Tongue (tissue), 1 donor: ENCODE measurements at regions not wholly inside any gene's neighbourhood (a gene's known extent, or its start where the extent isn't known, plus 50 kb on each side); places are given as distances from the start of the nearest gene placed in this dataset.
"Not testable (repeated sequence)": the region's sequence is repeated elsewhere in the genome, so short reads cannot be mapped to it uniquely, and the experiment has no call there.

Experiments
- DNase-seq: peaks from one replicate; pipeline ENCODE4 v3.0.0-alpha.2; 2015

DNA sequence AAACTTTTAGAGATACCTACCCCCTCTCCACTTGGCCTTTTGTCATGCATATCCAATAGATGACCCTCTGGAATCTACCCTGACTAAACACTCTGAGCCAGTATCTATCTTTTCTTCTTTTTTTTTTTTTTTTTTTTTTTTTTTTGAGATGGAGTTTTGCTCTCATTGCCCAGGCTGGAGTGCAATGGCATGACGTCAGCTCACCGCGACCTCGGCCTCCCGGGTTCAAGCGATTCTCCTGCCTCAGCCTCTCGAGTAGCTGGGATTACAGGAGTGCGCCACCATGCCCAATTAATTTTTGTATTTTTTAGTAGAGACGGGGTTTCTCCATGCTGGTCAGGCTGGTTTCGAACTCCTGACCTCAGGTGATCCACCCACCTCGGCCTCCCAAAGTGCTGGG, 50.8 kb upstream of the GRIN2B start:
- DNase-seq = not testable (repeated sequence)

- DNase-seq = no peak
Measured at GRCh38 chr12:14043776-14044175, 62.4 kb upstream of the GRIN2B start.

DNA sequence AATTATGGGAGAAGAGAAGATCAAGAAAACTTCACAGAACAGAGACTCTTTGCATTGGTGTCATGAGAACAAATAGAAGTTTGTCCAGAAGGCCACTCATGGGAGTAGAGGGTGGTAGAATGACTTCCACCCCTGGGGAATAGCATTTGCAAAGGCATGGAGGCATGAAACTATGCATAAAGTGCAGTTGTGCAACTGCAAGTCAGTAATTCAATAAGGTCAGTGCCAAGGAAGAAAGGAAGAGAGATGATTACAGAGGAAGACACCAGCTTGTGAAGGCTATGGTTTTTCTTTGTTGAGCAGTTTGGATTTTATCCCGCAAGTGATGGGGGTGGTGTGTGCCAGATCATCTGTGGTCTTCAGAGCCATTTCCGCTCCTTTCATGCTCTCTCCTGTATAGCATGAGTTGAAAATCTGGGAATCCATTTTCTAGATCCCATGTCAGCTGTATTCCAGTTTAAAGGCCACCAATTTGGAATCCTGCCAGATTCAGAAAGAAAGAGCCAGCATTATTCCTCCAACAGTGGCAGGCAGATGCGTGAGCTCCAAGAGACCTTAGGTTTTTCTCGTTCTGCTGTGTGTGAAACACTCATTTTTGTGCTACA, 67.6 kb upstream of the GRIN2B start:
- DNase-seq = peak; percentile 19

DNA sequence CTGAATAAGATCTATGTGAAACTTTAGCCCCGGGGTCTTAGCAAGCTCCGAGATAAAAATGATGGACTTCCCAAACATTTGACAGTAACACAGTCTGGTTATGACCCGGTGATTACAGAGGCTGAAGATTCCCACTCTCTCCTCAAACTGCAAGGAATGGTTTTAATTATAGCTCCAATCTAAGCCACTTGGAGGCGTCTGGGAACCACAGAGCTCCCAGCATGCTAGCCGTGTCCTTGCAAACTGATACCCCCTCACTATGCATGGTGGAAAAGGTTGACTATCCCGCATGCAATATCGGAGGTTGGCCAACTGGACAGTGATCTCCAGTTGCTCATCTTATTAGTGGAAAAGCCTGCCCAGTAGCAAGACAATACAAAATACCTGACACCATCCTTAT, 76.5 kb upstream of the GRIN2B start:
- DNase-seq = no peak

DNA sequence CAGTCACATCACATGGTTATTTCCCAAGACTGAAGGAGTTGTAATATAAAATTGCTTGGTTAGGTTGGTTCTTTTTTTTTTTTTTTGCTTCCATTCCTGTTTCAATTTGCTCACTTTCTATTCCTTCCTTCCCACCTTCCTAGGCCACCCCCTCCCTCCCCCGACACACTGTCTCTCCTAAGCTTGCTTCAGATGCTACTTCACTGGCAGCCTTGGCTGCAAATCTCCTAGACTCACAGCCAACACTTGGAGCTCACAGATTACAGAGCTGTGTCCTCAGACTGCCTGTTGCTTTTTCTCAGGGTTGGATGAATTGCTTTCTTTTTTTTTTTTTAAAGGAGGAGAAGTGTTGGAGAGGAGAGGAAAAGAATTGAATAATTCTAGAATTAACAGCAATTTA, 77.3 kb upstream of the GRIN2B start:
- DNase-seq = no peak

DNA sequence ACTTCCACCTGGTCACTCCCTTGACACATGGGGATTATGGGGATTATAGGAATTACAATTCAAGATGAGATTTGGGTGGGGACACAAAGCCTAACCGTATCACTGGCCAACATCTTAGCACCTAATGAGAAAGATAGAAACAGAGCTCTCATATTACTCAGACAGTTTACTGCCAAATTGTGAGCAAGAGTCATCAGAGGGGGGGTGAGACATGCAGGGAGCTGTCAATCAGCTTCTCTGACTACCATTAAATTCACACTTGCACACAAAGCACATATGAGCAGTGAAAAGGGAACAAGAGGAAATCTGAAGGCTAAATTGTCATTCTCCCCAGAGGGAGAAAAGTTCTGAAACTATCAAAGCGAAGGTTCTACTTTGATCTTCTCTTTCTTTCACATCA, 78.1 kb upstream of the GRIN2B start:
- DNase-seq = no peak

GRCh38 chr12:14065616-14066015, 84.2 kb upstream of the GRIN2B start:
- no peak for DNase-seq

DNA sequence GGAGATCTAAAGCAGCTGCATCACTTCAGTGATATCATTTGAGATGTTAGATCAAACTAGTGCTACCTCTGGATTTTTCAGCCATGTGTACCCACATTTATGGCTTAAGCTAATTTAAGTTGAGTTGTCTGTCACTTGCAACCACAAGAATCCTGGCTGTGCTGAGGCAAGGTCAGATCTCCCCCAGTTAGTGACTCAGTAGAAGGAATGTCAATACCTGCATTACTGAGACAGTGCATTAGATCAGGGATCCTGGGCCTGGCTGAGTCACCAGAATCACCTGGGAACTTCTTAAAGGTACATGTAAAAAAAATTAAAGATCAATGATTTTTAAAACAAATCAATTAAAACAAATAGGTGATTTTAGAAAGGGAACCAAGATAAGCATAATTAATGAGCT, 84.6 kb upstream of the GRIN2B start:
- no peak for DNase-seq

DNA sequence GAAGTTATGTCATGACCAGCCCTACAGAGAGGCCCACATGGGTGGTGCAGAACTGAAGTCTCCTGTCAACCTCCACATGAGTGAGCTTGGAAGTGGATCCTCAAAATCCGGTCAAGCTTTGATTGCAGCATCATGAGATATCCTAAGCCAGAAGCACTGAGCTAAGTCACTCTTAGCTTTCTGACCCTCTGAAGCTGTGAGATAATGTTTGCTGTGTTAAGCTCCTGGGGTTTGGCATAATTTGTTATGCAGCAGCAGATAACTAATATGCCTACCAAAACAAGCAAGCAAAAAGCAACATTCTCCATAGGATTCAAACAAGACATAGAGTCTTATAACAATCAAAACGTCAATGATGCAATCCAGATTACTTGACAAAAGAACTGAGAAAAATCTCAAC, 87.6 kb upstream of the GRIN2B start:
- no peak for DNase-seq

GRCh38 chr12:14071833-14072232, 90.4 kb upstream of the GRIN2B start:
- no peak for DNase-seq

GRCh38 chr12:14072987-14073386, 91.6 kb upstream of the GRIN2B start:
- no peak for DNase-seq

DNA sequence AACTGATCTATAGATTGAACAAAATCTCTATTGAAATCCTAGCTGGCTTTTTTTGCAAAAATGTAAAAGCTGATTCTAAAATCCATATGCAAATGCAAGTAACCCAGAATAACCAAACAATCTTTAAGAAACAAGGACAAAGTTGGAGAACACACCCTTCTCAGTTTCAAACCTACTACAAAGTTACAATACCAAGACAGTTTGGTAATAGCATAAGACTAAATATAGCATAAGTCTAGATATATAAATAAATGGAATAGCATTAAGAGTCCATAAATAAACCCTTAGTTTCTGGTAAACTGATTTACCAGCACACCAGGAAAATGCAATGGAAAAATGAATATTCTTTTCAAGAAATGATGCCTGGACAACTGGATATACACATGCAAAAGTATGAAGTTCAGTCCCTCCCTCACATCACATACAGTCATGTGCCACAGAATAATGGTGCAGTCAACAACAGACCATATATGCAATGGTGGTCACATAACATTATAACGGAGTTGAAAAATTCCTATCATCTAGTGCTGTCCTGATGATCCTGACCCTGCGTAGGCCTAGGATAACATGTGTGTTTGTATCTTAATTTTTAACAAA, 94.5 kb upstream of the GRIN2B start:
- DNase-seq = no peak

- DNase-seq = no peak
Measured at GRCh38 chr12:14076538-14076937, 95.1 kb upstream of the GRIN2B start.

DNA sequence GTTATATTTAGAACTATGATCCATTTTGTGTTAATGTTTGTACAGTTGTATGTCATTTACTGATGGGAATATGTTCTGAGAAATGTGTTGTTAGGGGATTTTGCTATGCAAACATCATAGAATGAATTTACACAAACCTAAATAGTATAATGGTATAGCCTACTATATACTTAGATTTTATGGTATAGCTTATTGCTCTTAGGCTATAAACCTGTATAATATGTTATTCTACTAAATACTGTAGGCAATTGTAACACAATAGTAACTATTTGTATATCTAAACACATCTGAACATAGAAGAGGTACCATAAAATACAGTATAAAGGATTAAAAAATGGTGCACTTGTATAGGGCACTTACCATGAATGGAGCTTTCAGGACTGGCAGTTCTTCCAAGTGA, 105.4 kb upstream of the GRIN2B start:
- no peak for DNase-seq

GRCh38 chr12:14099994-14100393, 118.6 kb upstream of the GRIN2B start:
- no peak for DNase-seq

DNA sequence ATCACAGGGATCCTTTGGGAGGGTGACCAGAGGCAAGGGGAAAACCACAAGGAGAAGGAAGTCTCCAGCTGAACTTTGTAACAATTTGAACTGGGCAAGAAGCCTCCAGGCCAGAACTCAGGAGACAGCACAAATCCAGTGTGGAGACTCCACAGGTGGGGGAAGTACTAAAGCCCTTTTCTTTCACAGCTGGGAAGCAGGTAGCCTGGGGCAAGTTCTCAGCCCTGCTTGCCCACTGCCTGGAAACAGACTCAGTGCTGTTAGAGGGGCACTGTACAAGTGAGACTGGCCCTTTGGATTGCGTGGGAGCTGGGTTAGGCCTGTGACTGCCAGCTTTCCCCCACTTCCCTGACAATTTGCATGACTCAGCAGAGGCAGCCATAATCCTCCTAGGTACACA, 120.2 kb upstream of the GRIN2B start:
- not testable (repeated sequence) for DNase-seq

GRCh38 chr12:14111230-14111865, 129.9 kb upstream of the GRIN2B start:
- DNase-seq = no peak

DNA sequence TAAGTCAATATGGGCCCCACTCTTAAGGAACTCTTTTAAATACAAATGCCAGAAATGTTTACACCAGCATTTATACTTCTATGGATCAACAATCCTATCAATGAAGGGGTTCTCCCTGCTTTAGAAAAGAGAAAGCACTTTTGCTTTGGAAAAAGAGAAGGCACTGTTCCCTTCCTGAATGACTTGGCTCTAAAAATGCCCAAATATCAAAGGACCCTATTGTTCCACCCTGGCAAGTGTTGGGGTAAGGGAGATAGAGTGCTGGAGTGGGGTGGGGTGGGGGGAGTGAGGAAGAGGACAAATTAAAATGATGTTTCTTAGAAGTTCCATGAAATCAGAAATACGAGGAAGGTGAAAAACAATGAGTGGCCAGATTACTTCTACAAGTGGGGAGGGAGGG, 131.6 kb upstream of the GRIN2B start:
- DNase-seq = no peak

DNA sequence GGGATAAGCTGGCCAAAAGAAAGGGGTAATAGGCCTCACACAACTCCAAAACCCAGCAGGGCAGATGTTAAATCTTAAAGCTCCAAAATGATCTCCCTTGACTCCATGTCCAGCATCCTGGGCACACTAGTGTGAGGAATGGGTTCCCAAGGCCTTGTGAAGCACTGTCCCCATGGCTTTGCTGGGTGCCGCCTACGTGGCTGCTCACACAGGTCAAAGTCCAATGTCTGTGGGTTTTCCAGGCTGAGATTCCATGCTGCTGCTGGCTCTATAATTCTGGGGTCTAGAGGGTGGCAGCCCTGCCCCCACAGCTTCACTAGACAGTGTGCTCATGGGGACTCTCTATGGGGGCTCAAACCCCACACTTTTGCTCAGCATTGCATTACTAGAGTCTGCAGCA, 145.3 kb upstream of the GRIN2B start:
- DNase-seq = no peak

- no peak for DNase-seq
Measured at GRCh38 chr12:14129611-14130195, 148.3 kb upstream of the GRIN2B start.

DNA sequence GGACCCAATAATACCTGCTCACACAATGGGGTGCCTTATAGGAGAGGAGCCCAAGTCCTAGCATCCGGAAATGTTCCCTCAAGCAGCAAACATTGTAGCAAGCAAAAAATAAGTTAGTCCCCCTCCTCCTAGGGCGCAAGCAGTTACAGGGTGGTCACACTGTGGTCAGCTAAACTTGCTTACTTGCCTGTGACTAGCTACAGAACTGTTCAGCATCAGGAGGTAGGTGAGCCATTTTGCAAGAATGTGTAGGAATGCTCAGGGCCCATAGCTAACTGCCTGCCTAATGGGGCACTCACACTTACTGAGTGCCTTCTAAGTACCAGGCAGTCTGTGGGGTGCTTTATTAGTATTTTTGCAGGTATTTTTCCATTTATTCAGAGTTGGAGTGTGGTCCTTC, 154.6 kb upstream of the GRIN2B start:
- no peak for DNase-seq

DNA sequence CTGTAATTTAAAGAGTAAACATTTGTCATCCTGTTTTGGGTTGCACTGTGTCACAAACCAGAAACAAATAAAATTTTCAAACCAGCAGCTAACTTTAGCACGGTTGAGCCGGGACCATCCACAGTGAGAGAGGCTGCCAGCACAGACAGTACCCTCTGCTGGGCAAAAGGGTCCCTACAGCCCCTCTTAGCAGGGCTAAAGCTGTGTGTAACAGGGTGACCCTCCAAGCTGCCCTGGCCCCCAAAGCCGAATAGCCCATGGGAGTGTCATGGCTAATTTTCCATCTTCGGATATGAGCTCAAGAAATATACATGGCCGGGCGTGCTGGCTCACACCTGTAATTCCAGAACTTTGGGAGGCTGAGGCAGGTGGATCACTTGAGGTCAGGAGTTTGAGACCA, 157.1 kb upstream of the GRIN2B start:
- peak; percentile 9 for DNase-seq

DNA sequence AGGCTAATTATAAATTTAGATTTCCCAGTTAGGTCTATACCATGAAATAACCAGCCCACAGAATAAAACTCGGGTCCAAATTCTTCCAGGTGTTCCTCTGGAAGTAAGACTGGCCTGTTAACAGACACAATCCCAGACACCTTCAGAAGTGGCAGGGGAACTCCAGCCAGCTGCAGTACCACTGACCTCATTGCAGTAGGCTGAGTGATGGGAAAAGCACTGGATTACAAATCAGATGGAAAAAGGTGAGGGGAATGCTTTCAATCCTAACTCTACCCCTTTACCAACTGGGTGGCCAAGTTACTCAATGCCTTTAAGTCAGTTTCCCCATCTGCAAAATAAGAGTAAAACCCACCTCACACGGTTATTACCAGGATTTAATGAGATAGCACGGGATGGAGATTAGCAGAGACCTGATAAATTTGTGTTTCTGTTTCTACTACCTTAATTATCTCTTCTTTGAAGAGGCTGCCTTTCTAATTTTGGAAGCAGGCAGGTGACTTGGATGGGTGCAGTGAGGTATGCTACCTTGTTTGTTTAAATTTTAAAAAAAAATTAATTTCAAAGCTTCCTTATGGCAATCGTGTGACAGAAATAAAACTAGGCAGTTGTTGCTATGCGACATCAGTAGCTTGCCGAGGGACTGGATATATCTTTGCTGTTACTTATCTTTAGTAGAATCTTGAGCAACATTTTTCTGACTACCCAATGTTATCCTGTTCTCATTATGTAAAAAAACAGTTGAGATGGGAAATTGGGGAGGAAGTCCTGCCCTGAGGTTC, 167.3 kb upstream of the GRIN2B start:
- DNase-seq = no peak
